ENCODE measurements at regions not wholly inside any gene's neighbourhood (a gene's known extent, or its start where the extent isn't known, plus 50 kb on each side); places are given as distances from the start of the nearest gene placed in this dataset.

- ATAC-seq, result no peak
- no peak for TF ChIP-seq ZFP30 (CRISPR knock-in tag; IDR thresholded peaks at IDR 0.05)
- TF ChIP-seq GLIS3 (CRISPR knock-in tag; IDR thresholded peaks at IDR 0.05), result no peak
- no peak for TF ChIP-seq SNAI2 (CRISPR knock-in tag; IDR thresholded peaks at IDR 0.05)
- TF ChIP-seq POU6F1 (CRISPR knock-in tag; IDR thresholded peaks at IDR 0.05; ENCODE audit: borderline replicate concordance, low read depth), result no peak
- TF ChIP-seq RARB (CRISPR knock-in tag; IDR thresholded peaks at IDR 0.05), result no peak
- no peak for TF ChIP-seq PPARA (CRISPR knock-in tag; IDR thresholded peaks at IDR 0.05; ENCODE audit: borderline replicate concordance)
- TF ChIP-seq CSRNP3 (CRISPR knock-in tag; IDR thresholded peaks at IDR 0.05), result no peak
- TF ChIP-seq ZNF565 (CRISPR knock-in tag; conservative IDR thresholded peaks at IDR 0.05; ENCODE audit: low read depth), result no peak
- TF ChIP-seq ESRRG (CRISPR knock-in tag; IDR thresholded peaks at IDR 0.05), result no peak
- TF ChIP-seq CSDC2 (CRISPR knock-in tag; IDR thresholded peaks at IDR 0.05), result no peak
- no peak for TF ChIP-seq CREB5 (CRISPR knock-in tag; IDR thresholded peaks at IDR 0.05; ENCODE audit: low read depth)
Observed at GRCh38 chr14:79986251-79986650, 225.1 kb downstream of the DIO2 start.

DNA sequence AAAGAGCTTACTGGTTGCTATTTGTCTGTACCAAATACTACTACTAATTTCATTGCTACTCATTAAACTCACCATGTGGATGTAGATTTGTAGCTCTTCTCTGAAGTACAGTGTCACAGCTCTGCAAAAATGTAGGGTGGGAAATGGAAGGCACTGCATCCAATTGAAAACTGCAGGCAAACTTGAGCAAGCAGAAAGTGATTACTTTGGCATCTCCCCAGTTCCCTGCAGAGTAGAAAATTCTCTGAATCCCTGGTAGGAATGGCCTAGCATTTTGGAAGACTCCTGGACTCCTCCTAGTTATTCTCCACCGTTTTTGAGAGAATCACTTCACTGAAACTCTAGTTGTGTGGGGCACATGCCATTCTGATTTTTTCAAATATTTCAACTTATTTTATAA, 239.1 kb downstream of the DIO2 start:
- TF ChIP-seq ISL1 (CRISPR knock-in tag; IDR thresholded peaks at IDR 0.05) (no peak), GLIS3 (CRISPR knock-in tag; IDR thresholded peaks at IDR 0.05) (no peak), TOX (CRISPR knock-in tag; IDR thresholded peaks at IDR 0.05; ENCODE audit: borderline replicate concordance) (no peak), CREB5 (CRISPR knock-in tag; IDR thresholded peaks at IDR 0.05; ENCODE audit: low read depth) (no peak), CSRNP3 (CRISPR knock-in tag; IDR thresholded peaks at IDR 0.05) (no peak)
- ATAC-seq, result no peak

GRCh38 chr14:79971330-79971729, 240.0 kb downstream of the DIO2 start:
- no peak for TF ChIP-seq CSDC2 (CRISPR knock-in tag; IDR thresholded peaks at IDR 0.05)
- TF ChIP-seq TSHZ2 (CRISPR knock-in tag; IDR thresholded peaks at IDR 0.05), result no peak
- no peak for TF ChIP-seq ARNTL (CRISPR knock-in tag; IDR thresholded peaks at IDR 0.05; ENCODE audit: borderline replicate concordance, low read depth)
- TF ChIP-seq PPARA (CRISPR knock-in tag; IDR thresholded peaks at IDR 0.05; ENCODE audit: borderline replicate concordance), result no peak
- no peak for TF ChIP-seq ZNF70 (CRISPR knock-in tag; IDR thresholded peaks at IDR 0.05)
- no peak for ATAC-seq

DNA sequence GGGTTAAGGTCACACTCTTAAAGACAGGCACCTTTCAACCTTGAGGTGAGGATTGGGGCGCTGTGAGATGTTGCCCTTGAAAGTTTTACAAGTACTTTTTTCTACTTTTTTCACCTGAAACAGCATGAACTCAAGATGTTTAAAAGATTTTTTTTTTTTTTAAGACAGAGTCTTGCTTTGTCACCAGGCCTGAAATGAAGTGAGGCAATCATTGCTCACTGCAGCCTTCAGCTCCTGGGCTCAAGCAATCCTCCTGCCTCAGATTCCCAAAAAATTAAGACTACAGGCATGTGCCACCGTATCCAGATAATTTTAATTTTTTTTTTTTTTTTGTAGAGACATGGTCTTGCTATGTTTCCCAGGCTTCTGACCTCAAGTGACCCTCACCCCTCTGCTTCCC, 243.9 kb downstream of the DIO2 start:
- TF ChIP-seq GLIS3 (CRISPR knock-in tag; IDR thresholded peaks at IDR 0.05), result no peak
- no peak for TF ChIP-seq PPARA (CRISPR knock-in tag; IDR thresholded peaks at IDR 0.05; ENCODE audit: borderline replicate concordance)
- TF ChIP-seq CSRNP3 (CRISPR knock-in tag; IDR thresholded peaks at IDR 0.05), result no peak
- no peak for ATAC-seq
